ENCODE measurements at regions not wholly inside any gene's neighbourhood (a gene's known extent, or its start where the extent isn't known, plus 50 kb on each side); places are given as distances from the start of the nearest gene placed in this dataset.

- H3K27me3 Mint-ChIP-seq = peaks cover 4% of the 10 kb centered on the region
- ATAC-seq (ENCODE audit: low read depth) = no peak
- no peak overlapping the region for H3K27ac Mint-ChIP-seq
- H3K4me1 Mint-ChIP-seq = no peaks in the 10 kb centered on the region
- no CpG with 5 or more reads among the region's 1 CpG for WGBS (ENCODE audit: insufficient coverage)
- H2AFZ ChIP-seq (ENCODE audit: insufficient read depth, low read depth, low read length, poor library complexity, severe bottlenecking) = no peak overlapping the region
- H3K27me3 ChIP-seq (replicated peaks in 1 of 4; ENCODE audit: control extremely low read depth in 1 of 4, control insufficient read depth in 3 of 4, insufficient read depth in 4 of 4, low read length in 3 of 4) = no peaks in the 10 kb centered on the region
- no peaks in the 10 kb centered on the region for H4K20me1 ChIP-seq (ENCODE audit: control insufficient read depth, insufficient read depth, low read length, poor library complexity, severe bottlenecking)
- no peak overlapping the region for H3K27ac ChIP-seq (ENCODE audit: low read length in 2 of 2)
- no peaks in the 10 kb centered on the region for H3K79me2 ChIP-seq (ENCODE audit: control insufficient read depth, insufficient read depth, low read length)
- no peak overlapping the region for H3K4me3 Mint-ChIP-seq
- no peaks in the 10 kb centered on the region for H3K9me3 Mint-ChIP-seq (ENCODE audit: insufficient read depth)
- no peak overlapping the region for H3K9ac ChIP-seq (ENCODE audit: low read length)
- H3K4me3 ChIP-seq (ENCODE audit: control extremely low read depth in 1 of 5, extremely low read depth in 1 of 5, insufficient read depth in 1 of 5, low read depth in 2 of 5, low read length in 4 of 5) = no peak overlapping the region
- no peak for TF ChIP-seq CTCF (IDR thresholded peaks at IDR 0.05)
- H3K4me2 ChIP-seq (replicated peaks; ENCODE audit: low read depth, low read length, poor library complexity, severe bottlenecking) = no peak overlapping the region
- H3K9me3 ChIP-seq (ENCODE audit: control extremely low read depth in 1 of 3, control insufficient read depth in 2 of 3, insufficient read depth in 1 of 3, low read length in 2 of 3) = no peaks in the 10 kb centered on the region
- intact Hi-C loops (cut with micrococcal nuclease) = no loop called here
- ChIA-PET POLR2A (no interaction called here), CTCF (no interaction called here)
- no peaks in the 10 kb centered on the region for H3K4me1 ChIP-seq (ENCODE audit: control insufficient read depth in 2 of 2, insufficient read depth in 2 of 2, low read length in 2 of 2)
- DNase-seq = no peak
- no peaks in the 10 kb centered on the region for H3K36me3 ChIP-seq (replicated peaks in 1 of 2; ENCODE audit: control extremely low read depth in 1 of 2, control insufficient read depth in 1 of 2, extremely low read depth in 1 of 2, insufficient read depth in 2 of 2, low read length in 1 of 2)
Observed at GRCh38 chr12:63036216-63036973, 101.4 kb upstream of the PPM1H start.

DNA sequence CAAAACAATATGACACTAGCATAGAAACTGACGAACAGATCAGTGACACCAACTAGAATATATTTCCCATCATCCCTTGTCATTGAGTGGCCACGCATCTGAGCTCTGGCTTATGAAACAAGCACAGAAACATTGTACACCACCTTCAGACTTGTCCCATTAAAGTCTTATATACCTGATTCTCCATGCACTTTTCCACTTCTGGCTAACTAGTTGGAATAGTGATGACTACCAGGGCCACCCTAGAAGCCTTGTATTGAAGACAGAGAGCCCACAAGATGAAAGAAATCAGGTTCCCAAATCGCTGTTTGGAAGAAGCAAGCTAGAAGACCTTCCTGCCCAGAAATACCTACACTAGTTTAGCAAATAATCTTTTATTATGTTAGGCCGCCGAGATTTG, 99.7 kb upstream of the PPM1H start:
- Mint-ChIP-seq H3K4me3 (no peak overlapping the region), H3K4me1 (no peaks in the 10 kb centered on the region), H3K9me3 (ENCODE audit: insufficient read depth) (no peaks in the 10 kb centered on the region), H3K27me3 (peaks cover 4% of the 10 kb centered on the region), H3K27ac (no peak overlapping the region)
- no peak for DNase-seq
- intact Hi-C loops (cut with micrococcal nuclease) = no loop called here
- H3K36me3 ChIP-seq (replicated peaks in 1 of 2; ENCODE audit: control extremely low read depth in 1 of 2, control insufficient read depth in 1 of 2, extremely low read depth in 1 of 2, insufficient read depth in 2 of 2, low read length in 1 of 2) = no peaks in the 10 kb centered on the region
- H3K4me1 ChIP-seq (ENCODE audit: control insufficient read depth in 2 of 2, insufficient read depth in 2 of 2, low read length in 2 of 2) = no peaks in the 10 kb centered on the region
- H4K20me1 ChIP-seq (ENCODE audit: control insufficient read depth, insufficient read depth, low read length, poor library complexity, severe bottlenecking) = no peaks in the 10 kb centered on the region
- WGBS (ENCODE audit: insufficient coverage) = 100% methylated on average over 2 of the region's 5 CpGs
- H3K4me3 ChIP-seq (ENCODE audit: control extremely low read depth in 1 of 5, extremely low read depth in 1 of 5, insufficient read depth in 1 of 5, low read depth in 2 of 5, low read length in 4 of 5) = no peak overlapping the region
- no peak overlapping the region for H3K4me2 ChIP-seq (replicated peaks; ENCODE audit: low read depth, low read length, poor library complexity, severe bottlenecking)
- H3K9me3 ChIP-seq (ENCODE audit: control extremely low read depth in 1 of 3, control insufficient read depth in 2 of 3, insufficient read depth in 1 of 3, low read length in 2 of 3) = no peaks in the 10 kb centered on the region
- no peaks in the 10 kb centered on the region for H3K27me3 ChIP-seq (replicated peaks in 1 of 4; ENCODE audit: control extremely low read depth in 1 of 4, control insufficient read depth in 3 of 4, insufficient read depth in 4 of 4, low read length in 3 of 4)
- TF ChIP-seq CTCF (IDR thresholded peaks at IDR 0.05) (no peak), EZH2 (IDR thresholded peaks at IDR 0.05; ENCODE audit: borderline replicate concordance, insufficient read depth, low read depth, low read length, poor library complexity, severe bottlenecking) (no peak)
- no peaks in the 10 kb centered on the region for H3K79me2 ChIP-seq (ENCODE audit: control insufficient read depth, insufficient read depth, low read length)
- no peak overlapping the region for H2AFZ ChIP-seq (ENCODE audit: insufficient read depth, low read depth, low read length, poor library complexity, severe bottlenecking)
- CTCF ChIA-PET = no interaction called here
- ATAC-seq (ENCODE audit: low read depth) = no peak
- POLR2A ChIA-PET = no interaction called here
- no peak overlapping the region for H3K27ac ChIP-seq (ENCODE audit: low read length in 2 of 2)
- H3K9ac ChIP-seq (ENCODE audit: low read length) = no peak overlapping the region
